Right lobe of liver (tissue), 6 donors: ENCODE measurements at regions not wholly inside any gene's neighbourhood (a gene's known extent, or its start where the extent isn't known, plus 50 kb on each side); places are given as distances from the start of the nearest gene placed in this dataset.

ENCODE experiments used
- ATAC-seq, 4 donors: fragments of 200-7000 bp; cut with Tn5 transposase; one replicate each; pipeline ENCODE4 v1.9.1; 2020; ENCODE audit warnings: mild to moderate bottlenecking in 4 of 4, moderate library complexity in 4 of 4
- DNase-seq, 3 donors: peaks; one replicate each; pipeline ENCODE4 v3.0.0-alpha.2; 2020
- H3K27ac ChIP-seq, 3 donors: fragments of 200-600 bp; one replicate each; pipeline ENCODE4 v1.8.0; 2022
- H3K27me3 ChIP-seq, 2 donors: fragments of 200-600 bp; one replicate each; pipeline ENCODE4 v1.8.0; 2022
- H3K36me3 ChIP-seq, 4 donors: fragments of 200-600 bp; sonication (generic) in 1 of 4; one replicate each; pipeline versions ENCODE4 v1.5.1 to v1.8.0; 2017 to 2022; ENCODE audit warnings: control low read depth in 1 of 4
- H3K4me1 ChIP-seq, 4 donors: fragments of 200-600 bp; sonication (generic) in 1 of 4; one replicate each; pipeline versions ENCODE4 v1.5.1 to v1.8.0; 2017 to 2022; ENCODE audit warnings: control low read depth in 1 of 4
- H3K4me3 ChIP-seq, 3 donors: fragments of 200-600 bp; one replicate each; pipeline ENCODE4 v1.8.0; 2022
- H3K9me3 ChIP-seq, 4 donors: fragments of 200-600 bp; sonication (generic) in 1 of 4; one replicate each; pipeline versions ENCODE4 v1.5.1 to v1.8.0; 2017 to 2022; ENCODE audit warnings: control low read depth in 1 of 4
- CTCF ChIP-seq, 4 donors: fragments of 200-600 bp in 3 of 4; fragments of 450-650 bp in 1 of 4; IDR thresholded peaks; one replicate each; pipeline versions ENCODE4 v1.5.1 to v1.8.0; 2016 to 2022; ENCODE audit warnings: antibody characterized with exemption in 4 of 4, mild to moderate bottlenecking in 2 of 4
- POLR2A ChIP-seq: fragments of 450-650 bp; IDR thresholded peaks from one replicate; pipeline ENCODE4 v1.6.1; 2017; ENCODE audit warnings: antibody characterized with exemption, mild to moderate bottlenecking
- WGBS: methylation state at CpG from one replicate; pipeline ENCODE4 v1.1.6; 2018; ENCODE audit warnings: low coverage, low lambda C conversion rate; ENCODE audit not compliant: insufficient coverage; ENCODE audit errors: missing lambda C conversion rate; 5-methylcytosine and 5-hydroxymethylcytosine counted together
- intact Hi-C, 2 donors: fragments of 100-400 bp; cut with DNase I; formaldehyde crosslinking; loops; one replicate each; pipeline versions ENCODE4 v1.11.2 to v1.14.1; 2022
- donor health status: DM: no; HTN: yes; CAD: no.
- donor health status: DM: no; HTN: no; CAD: no.
- donor health status: DM: no; HTN: no; CAD: no.
- donor health status: DM: no; HTN: yes; CAD: no.
- donor health status: DM: no; HTN: yes; CAD: no.

GRCh38 chr2:83933749-83934148, 525.3 kb downstream of the SUCLG1 start:
- WGBS = 27% methylated on average over 2 of the region's 2 CpGs
- no peaks in the 10 kb centered on the region for H3K9me3 ChIP-seq
- DNase-seq = no peak
- no peak for ATAC-seq
- H3K27me3 ChIP-seq = no peaks in the 10 kb centered on the region
- no peaks in the 10 kb centered on the region for H3K4me1 ChIP-seq
- intact Hi-C loops = no loop called here
- no peak overlapping the region for H3K4me3 ChIP-seq
- H3K27ac ChIP-seq = no peak overlapping the region
- H3K36me3 ChIP-seq = no peaks in the 10 kb centered on the region
- TF ChIP-seq POLR2A (no peak), CTCF (IDR thresholded peaks at IDR 0.05) (no peak)

- no peak for TF ChIP-seq CTCF (IDR thresholded peaks at IDR 0.05)
- no peak for TF ChIP-seq POLR2A
- Histone ChIP-seq H3K9me3 (no peaks in the 10 kb centered on the region), H3K27ac (no peak overlapping the region), H3K4me1 (no peaks in the 10 kb centered on the region), H3K27me3 (no peaks in the 10 kb centered on the region), H3K36me3 (no peaks in the 10 kb centered on the region), H3K4me3 (no peak overlapping the region)
- intact Hi-C loops = no loop called here
- ATAC-seq = no peak
- WGBS = 53% methylated on average over 2 of the region's 2 CpGs
- no peak for DNase-seq
These were observed 535.5 kb downstream of the SUCLG1 start for GRCh38 chr2:83923531-83923930.

- intact Hi-C loops = no loop called here
- Histone ChIP-seq H3K4me1 (no peaks in the 10 kb centered on the region), H3K36me3 (no peaks in the 10 kb centered on the region), H3K27me3 (no peaks in the 10 kb centered on the region), H3K27ac (no peak overlapping the region), H3K9me3 (no peaks in the 10 kb centered on the region), H3K4me3 (no peak overlapping the region)
- no peak for DNase-seq
- TF ChIP-seq CTCF (IDR thresholded peaks at IDR 0.05) (no peak), POLR2A (no peak)
- ATAC-seq = no peak
These were observed 542.5 kb downstream of the SUCLG1 start for GRCh38 chr2:83916559-83916958.

- TF ChIP-seq CTCF (IDR thresholded peaks at IDR 0.05) (no peak), POLR2A (no peak)
These were observed 543.7 kb downstream of the SUCLG1 start for GRCh38 chr2:83915381-83915780.

GRCh38 chr2:83908750-83909149, 550.3 kb downstream of the SUCLG1 start:
- no peak for ATAC-seq
- intact Hi-C loops = no loop called here
- Histone ChIP-seq H3K27me3 (no peaks in the 10 kb centered on the region), H3K4me3 (no peak overlapping the region), H3K27ac (no peak overlapping the region), H3K9me3 (no peaks in the 10 kb centered on the region), H3K36me3 (no peaks in the 10 kb centered on the region), H3K4me1 (no peaks in the 10 kb centered on the region)
- no peak for DNase-seq
- TF ChIP-seq POLR2A (no peak), CTCF (IDR thresholded peaks at IDR 0.05) (no peak)

More at GRCh38 chr2:83915381-83915780, 543.7 kb downstream of the SUCLG1 start:
- intact Hi-C loops = no loop called here
- Histone ChIP-seq H3K9me3 (no peaks in the 10 kb centered on the region), H3K27ac (no peak overlapping the region), H3K4me1 (no peaks in the 10 kb centered on the region), H3K4me3 (no peak overlapping the region), H3K27me3 (no peaks in the 10 kb centered on the region), H3K36me3 (no peaks in the 10 kb centered on the region)
- no peak for DNase-seq
- no peak for ATAC-seq
